ENCODE measurements at regions not wholly inside any gene's neighbourhood (a gene's known extent, or its start where the extent isn't known, plus 50 kb on each side); places are given as distances from the start of the nearest gene placed in this dataset.

DNA sequence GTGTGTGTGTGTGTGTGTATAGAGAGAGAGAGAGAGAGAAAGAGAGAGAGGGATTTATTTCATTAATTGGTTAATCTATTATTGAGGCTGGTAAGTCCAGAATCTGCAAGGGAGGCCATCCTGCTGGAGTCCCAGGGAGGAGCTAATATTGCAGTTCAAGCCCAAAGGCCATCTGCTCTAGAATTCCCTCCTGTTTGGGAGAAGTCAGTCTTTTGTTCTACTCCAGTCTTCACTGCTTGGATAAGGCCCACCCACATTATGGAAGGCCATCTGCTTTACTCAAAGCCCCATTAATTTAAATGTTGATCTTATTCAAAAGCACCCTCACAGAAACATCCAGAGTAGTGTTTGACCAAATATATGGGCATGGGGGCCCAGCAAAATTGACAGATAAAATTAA lies 317.5 kb upstream of the RASGEF1B start:
- Histone ChIP-seq H3K4me3 (replicated peaks in 1 of 4; ENCODE audit: control extremely low read depth in 1 of 4, insufficient read depth in 1 of 4, low read depth in 3 of 4, low read length in 4 of 4) (no peak overlapping the region), H3K79me2 (ENCODE audit: control insufficient read depth, insufficient read depth, low read length) (no peaks in the 10 kb centered on the region), H3K9me3 (ENCODE audit: control insufficient read depth, insufficient read depth, low read depth, low read length) (no peaks in the 10 kb centered on the region), H2AFZ (ENCODE audit: low read length) (no peak overlapping the region), H3K27me3 (ENCODE audit: control insufficient read depth, insufficient read depth, low read length) (no peaks in the 10 kb centered on the region), H3K27ac (ENCODE audit: insufficient read depth, low read length) (no peak overlapping the region), H4K20me1 (ENCODE audit: control insufficient read depth, extremely low read depth, insufficient read depth, low read length) (no peaks in the 10 kb centered on the region), H3K9ac (ENCODE audit: insufficient read depth, low read length) (no peak overlapping the region), H3K4me1 (ENCODE audit: control insufficient read depth, extremely low read depth, insufficient read depth, low read length) (no peaks in the 10 kb centered on the region), H3K4me2 (ENCODE audit: extremely low read depth, insufficient read depth, low read length) (no peak overlapping the region), H3K36me3 (ENCODE audit: control insufficient read depth, insufficient read depth, low read length) (no peaks in the 10 kb centered on the region)
- DNase-seq (ENCODE audit: low read depth in 2 of 2), result no peak
- TF ChIP-seq, protein P1, sequence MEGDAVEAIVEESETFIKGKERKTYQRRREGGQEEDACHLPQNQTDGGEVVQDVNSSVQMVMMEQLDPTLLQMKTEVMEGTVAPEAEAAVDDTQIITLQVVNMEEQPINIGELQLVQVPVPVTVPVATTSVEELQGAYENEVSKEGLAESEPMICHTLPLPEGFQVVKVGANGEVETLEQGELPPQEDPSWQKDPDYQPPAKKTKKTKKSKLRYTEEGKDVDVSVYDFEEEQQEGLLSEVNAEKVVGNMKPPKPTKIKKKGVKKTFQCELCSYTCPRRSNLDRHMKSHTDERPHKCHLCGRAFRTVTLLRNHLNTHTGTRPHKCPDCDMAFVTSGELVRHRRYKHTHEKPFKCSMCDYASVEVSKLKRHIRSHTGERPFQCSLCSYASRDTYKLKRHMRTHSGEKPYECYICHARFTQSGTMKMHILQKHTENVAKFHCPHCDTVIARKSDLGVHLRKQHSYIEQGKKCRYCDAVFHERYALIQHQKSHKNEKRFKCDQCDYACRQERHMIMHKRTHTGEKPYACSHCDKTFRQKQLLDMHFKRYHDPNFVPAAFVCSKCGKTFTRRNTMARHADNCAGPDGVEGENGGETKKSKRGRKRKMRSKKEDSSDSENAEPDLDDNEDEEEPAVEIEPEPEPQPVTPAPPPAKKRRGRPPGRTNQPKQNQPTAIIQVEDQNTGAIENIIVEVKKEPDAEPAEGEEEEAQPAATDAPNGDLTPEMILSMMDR (conservative IDR thresholded peaks at IDR 0.05 in 1 of 2, IDR thresholded peaks at IDR 0.05 in 1 of 2; ENCODE audit: low read depth in 1 of 2, low read length in 2 of 2), result no peak
- TF ChIP-seq EZH2 (IDR thresholded peaks at IDR 0.05; ENCODE audit: low read length, missing control alignments), result no peak

GRCh38 chr4:81786766-81787165 lies 315.1 kb upstream of the RASGEF1B start:
- H3K4me2 ChIP-seq (ENCODE audit: extremely low read depth, insufficient read depth, low read length), result no peak overlapping the region
- H3K36me3 ChIP-seq (ENCODE audit: control insufficient read depth, insufficient read depth, low read length), result no peaks in the 10 kb centered on the region
- H3K79me2 ChIP-seq (ENCODE audit: control insufficient read depth, insufficient read depth, low read length), result no peaks in the 10 kb centered on the region
- H3K4me3 ChIP-seq (replicated peaks in 1 of 4; ENCODE audit: control extremely low read depth in 1 of 4, insufficient read depth in 1 of 4, low read depth in 3 of 4, low read length in 4 of 4), result no peak overlapping the region
- no peak for TF ChIP-seq EZH2 (IDR thresholded peaks at IDR 0.05; ENCODE audit: low read length, missing control alignments)
- TF ChIP-seq, protein P1 (conservative IDR thresholded peaks at IDR 0.05 in 1 of 2, IDR thresholded peaks at IDR 0.05 in 1 of 2; ENCODE audit: low read depth in 1 of 2, low read length in 2 of 2), result no peak
- no peak overlapping the region for H3K27ac ChIP-seq (ENCODE audit: insufficient read depth, low read length)
- no peaks in the 10 kb centered on the region for H4K20me1 ChIP-seq (ENCODE audit: control insufficient read depth, extremely low read depth, insufficient read depth, low read length)
- no peaks in the 10 kb centered on the region for H3K4me1 ChIP-seq (ENCODE audit: control insufficient read depth, extremely low read depth, insufficient read depth, low read length)
- H3K9ac ChIP-seq (ENCODE audit: insufficient read depth, low read length), result no peak overlapping the region
- no peak overlapping the region for H2AFZ ChIP-seq (ENCODE audit: low read length)
- no peaks in the 10 kb centered on the region for H3K9me3 ChIP-seq (ENCODE audit: control insufficient read depth, insufficient read depth, low read depth, low read length)
- DNase-seq (ENCODE audit: low read depth in 2 of 2), result no peak
- no peaks in the 10 kb centered on the region for H3K27me3 ChIP-seq (ENCODE audit: control insufficient read depth, insufficient read depth, low read length)

GRCh38 chr4:81786063-81786763 lies 314.5 kb upstream of the RASGEF1B start:
- DNase-seq (ENCODE audit: low read depth in 2 of 2), result peak in 1 of 2 donors; percentile 30

More at GRCh38 chr4:81786063-81786763, 314.5 kb upstream of the RASGEF1B start:
- Histone ChIP-seq H3K27ac (ENCODE audit: insufficient read depth, low read length) (no peak overlapping the region), H2AFZ (ENCODE audit: low read length) (no peak overlapping the region), H3K9me3 (ENCODE audit: control insufficient read depth, insufficient read depth, low read depth, low read length) (no peaks in the 10 kb centered on the region), H3K79me2 (ENCODE audit: control insufficient read depth, insufficient read depth, low read length) (no peaks in the 10 kb centered on the region), H3K27me3 (ENCODE audit: control insufficient read depth, insufficient read depth, low read length) (no peaks in the 10 kb centered on the region), H3K4me1 (ENCODE audit: control insufficient read depth, extremely low read depth, insufficient read depth, low read length) (no peaks in the 10 kb centered on the region), H4K20me1 (ENCODE audit: control insufficient read depth, extremely low read depth, insufficient read depth, low read length) (no peaks in the 10 kb centered on the region), H3K4me2 (ENCODE audit: extremely low read depth, insufficient read depth, low read length) (no peak overlapping the region), H3K4me3 (replicated peaks in 1 of 4; ENCODE audit: control extremely low read depth in 1 of 4, insufficient read depth in 1 of 4, low read depth in 3 of 4, low read length in 4 of 4) (no peak overlapping the region), H3K9ac (ENCODE audit: insufficient read depth, low read length) (no peak overlapping the region), H3K36me3 (ENCODE audit: control insufficient read depth, insufficient read depth, low read length) (no peaks in the 10 kb centered on the region)
- TF ChIP-seq EZH2 (IDR thresholded peaks at IDR 0.05; ENCODE audit: low read length, missing control alignments), result no peak
- TF ChIP-seq, protein P1 (conservative IDR thresholded peaks at IDR 0.05 in 1 of 2, IDR thresholded peaks at IDR 0.05 in 1 of 2; ENCODE audit: low read depth in 1 of 2, low read length in 2 of 2), result no peak
